ENCODE measurements at regions not wholly inside any gene's neighbourhood (a gene's known extent, or its start where the extent isn't known, plus 50 kb on each side); places are given as distances from the start of the nearest gene placed in this dataset.

- no peak overlapping the region for H3K27ac ChIP-seq
- TF ChIP-seq ZFX (IDR thresholded peaks at IDR 0.05; ENCODE audit: borderline replicate concordance): no peak
- TF ChIP-seq, protein P1, sequence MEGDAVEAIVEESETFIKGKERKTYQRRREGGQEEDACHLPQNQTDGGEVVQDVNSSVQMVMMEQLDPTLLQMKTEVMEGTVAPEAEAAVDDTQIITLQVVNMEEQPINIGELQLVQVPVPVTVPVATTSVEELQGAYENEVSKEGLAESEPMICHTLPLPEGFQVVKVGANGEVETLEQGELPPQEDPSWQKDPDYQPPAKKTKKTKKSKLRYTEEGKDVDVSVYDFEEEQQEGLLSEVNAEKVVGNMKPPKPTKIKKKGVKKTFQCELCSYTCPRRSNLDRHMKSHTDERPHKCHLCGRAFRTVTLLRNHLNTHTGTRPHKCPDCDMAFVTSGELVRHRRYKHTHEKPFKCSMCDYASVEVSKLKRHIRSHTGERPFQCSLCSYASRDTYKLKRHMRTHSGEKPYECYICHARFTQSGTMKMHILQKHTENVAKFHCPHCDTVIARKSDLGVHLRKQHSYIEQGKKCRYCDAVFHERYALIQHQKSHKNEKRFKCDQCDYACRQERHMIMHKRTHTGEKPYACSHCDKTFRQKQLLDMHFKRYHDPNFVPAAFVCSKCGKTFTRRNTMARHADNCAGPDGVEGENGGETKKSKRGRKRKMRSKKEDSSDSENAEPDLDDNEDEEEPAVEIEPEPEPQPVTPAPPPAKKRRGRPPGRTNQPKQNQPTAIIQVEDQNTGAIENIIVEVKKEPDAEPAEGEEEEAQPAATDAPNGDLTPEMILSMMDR (IDR thresholded peaks at IDR 0.05): no peak
Observed at GRCh38 chr6:145374570-145374969, 360.8 kb downstream of the EPM2A start.

DNA sequence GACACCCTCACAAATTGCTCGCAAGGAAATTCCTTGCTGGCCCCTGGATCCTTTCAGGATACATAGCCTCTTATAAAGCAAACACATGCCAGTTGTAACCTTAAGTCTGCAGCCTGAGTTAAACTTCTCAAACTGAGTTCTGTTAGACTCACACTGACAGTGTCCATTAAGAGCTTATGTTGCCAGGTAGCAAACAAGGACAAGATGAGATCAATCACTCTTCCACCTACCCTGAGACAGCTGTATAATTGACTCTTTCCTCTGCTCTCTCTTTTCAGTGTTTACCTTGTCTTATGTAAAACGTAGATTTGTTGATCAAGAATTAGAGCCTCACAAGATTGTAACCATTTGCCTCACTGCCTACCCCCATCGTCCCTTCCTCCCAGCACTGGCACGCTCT lies 359.8 kb downstream of the EPM2A start:
- no peak overlapping the region for H3K27ac ChIP-seq
- no peak for TF ChIP-seq ZFX (IDR thresholded peaks at IDR 0.05; ENCODE audit: borderline replicate concordance)
- TF ChIP-seq, protein P1 (IDR thresholded peaks at IDR 0.05): no peak

DNA sequence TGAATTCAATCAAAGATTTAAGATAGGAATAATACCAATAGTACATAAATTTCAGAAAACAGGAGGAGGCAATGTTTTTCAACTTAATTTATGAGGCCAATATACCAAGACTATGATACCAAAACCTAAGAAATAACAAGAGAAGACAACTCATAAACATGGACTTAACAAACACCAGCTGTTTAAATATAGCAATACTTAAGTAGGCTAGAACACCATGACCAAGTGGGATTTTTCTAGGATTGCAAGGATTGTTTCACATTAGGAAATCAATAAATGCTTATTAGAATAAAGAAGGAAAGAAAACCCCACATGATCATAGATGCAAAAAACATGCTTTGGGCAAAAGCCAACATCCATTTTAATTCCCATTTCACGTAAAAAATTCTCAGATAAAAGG lies 355.1 kb downstream of the EPM2A start:
- TF ChIP-seq, protein P1 (IDR thresholded peaks at IDR 0.05): no peak
- H3K27ac ChIP-seq: no peak overlapping the region

DNA sequence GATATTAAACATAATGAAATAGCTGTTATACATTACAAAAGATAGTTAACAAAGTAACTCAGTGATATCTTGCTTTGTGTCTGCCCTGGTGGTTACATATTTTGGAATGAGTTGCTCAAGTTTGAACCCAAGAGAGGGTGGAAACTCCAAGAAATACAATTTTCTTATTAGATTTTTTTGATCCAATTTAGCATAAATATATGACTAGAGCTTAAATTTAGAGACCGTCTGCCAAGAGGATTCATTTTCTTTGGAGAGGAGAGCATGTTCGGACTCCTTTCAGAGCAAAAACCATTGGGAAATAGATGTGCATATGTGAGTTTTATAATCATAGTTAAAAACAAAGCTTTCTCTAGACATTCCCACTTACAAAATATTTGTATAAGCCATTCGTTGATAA lies 353.4 kb downstream of the EPM2A start:
- H3K27ac ChIP-seq: no peak overlapping the region
- TF ChIP-seq ZFX (IDR thresholded peaks at IDR 0.05; ENCODE audit: borderline replicate concordance): no peak
- TF ChIP-seq, protein P1 (IDR thresholded peaks at IDR 0.05): no peak

DNA sequence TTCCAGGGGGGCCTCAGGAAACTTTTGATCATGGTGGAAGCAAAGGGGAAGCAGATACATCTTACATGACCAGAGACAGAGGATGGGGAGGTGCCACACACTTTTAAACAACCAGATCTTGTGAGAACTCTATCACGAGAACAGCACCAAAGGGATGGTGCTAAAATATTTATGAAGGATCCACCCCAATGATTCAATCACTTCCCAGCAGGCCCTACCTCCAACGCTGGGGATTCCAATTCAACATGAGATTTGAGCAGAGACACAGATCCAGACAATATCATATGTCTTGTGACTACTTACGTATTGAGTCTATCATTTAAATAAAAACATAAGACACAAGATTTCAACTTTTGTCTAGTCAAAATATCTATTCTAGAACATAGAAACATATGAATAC lies 351.9 kb downstream of the EPM2A start:
- TF ChIP-seq ZFX (IDR thresholded peaks at IDR 0.05; ENCODE audit: borderline replicate concordance): no peak
- TF ChIP-seq, protein P1 (IDR thresholded peaks at IDR 0.05): no peak
- no peak overlapping the region for H3K27ac ChIP-seq

DNA sequence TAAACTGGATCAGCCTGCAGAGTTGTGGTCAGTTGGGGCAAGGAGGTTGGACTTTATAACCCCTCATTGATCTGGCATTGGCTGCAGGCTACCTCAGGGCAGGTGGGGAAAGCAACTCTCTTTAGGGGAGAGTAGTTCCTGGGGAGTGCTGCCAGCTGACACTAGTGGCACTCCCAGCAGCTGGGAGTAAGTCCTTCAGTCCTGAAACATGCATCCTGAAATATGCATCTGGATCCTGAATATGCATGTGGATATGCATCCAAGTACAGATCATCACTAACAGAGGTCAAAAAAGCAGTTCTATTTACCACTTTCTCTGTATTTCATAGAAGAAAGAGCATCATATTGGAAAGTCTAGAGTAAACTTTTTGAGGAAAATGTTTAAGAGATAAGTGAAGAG lies 350.8 kb downstream of the EPM2A start:
- TF ChIP-seq ZFX (IDR thresholded peaks at IDR 0.05; ENCODE audit: borderline replicate concordance): no peak
- TF ChIP-seq, protein P1 (IDR thresholded peaks at IDR 0.05): no peak
- H3K27ac ChIP-seq: no peak overlapping the region

DNA sequence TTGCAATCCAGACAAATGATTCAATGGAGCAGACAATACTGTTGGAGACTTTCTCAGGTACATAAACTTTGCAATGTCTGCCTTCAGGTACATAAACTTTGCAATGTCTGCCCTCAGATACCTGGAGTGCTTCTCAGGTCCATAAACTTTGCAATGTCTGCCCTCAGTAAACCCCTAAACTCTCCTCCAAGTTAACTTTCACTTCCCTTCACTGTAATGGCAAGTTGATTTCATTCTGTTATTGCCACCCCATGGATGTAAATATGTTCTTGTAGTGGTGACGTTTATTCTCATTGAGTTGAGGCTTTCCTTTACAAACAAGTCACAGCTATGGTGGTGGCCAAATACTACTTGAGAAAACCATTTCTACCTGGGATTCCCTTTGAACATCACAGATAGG lies 338.8 kb downstream of the EPM2A start:
- no peak for TF ChIP-seq ZFX (IDR thresholded peaks at IDR 0.05; ENCODE audit: borderline replicate concordance)
- TF ChIP-seq, protein P1 (IDR thresholded peaks at IDR 0.05): no peak
- no peak overlapping the region for H3K27ac ChIP-seq

All from 22Rv1 (cell line).